ENCODE measurements at regions not wholly inside any gene's neighbourhood (a gene's known extent, or its start where the extent isn't known, plus 50 kb on each side); places are given as distances from the start of the nearest gene placed in this dataset.

GRCh38 chr2:155972916-155973315 is 359.6 kb downstream of the NR4A2 start:
- TF ChIP-seq CTCF (IDR thresholded peaks at IDR 0.05), result no peak
- TF ChIP-seq POLR2A (IDR thresholded peaks at IDR 0.05), result no peak

All from Peyer's patch (tissue), 4 donors.